AG20443 (cell line): ENCODE measurements at regions not wholly inside any gene's neighbourhood (a gene's known extent, or its start where the extent isn't known, plus 50 kb on each side); places are given as distances from the start of the nearest gene placed in this dataset.
"Not testable (repeated sequence)": the region's sequence is repeated elsewhere in the genome, so short reads cannot be mapped to it uniquely, and the experiment has no call there.

ENCODE experiments used
- DNase-seq: peaks from one replicate; pipeline ENCODE4 v3.0.0; 2012; ENCODE audit warnings: low spot score, mixed read lengths

DNA sequence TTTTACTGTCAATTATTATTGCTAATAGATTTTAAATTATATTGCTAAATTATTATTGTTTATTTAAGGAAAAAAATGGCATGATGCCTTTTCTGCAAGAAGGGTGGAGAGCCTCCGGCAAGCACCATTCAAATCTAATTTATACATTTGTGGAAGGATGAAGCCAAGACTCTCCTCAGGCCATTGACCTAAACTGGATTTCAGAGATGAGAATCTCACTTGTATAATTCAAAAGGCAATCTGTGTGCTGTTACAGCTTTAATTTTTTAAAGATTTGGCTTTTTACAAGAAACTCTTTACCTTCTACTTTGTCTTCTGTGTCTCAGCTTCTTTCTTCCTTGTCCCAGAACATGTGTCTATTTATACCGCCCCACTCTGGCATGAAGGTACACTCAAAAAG is 722.5 kb downstream of the ETS1 start:
- no peak for DNase-seq

DNA sequence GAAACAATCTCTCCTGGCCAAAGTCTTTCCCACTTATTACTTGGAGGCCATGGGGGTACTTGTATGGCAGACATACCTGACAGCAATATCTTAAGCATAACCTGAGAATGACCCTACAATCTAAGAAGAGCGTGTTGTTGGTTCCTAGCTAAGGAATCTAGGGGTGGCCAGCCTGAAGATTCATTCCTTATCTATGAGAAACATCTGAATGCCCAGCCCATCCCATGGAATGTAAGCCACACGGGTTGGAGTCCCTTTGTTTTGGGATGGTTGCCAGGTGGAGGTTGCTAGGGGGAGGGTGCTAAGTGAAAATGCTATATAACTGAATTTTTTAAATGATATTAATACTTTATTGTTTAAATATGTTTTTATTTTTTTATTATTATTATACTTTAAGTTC is 725.0 kb downstream of the ETS1 start:
- DNase-seq, result no peak

DNA sequence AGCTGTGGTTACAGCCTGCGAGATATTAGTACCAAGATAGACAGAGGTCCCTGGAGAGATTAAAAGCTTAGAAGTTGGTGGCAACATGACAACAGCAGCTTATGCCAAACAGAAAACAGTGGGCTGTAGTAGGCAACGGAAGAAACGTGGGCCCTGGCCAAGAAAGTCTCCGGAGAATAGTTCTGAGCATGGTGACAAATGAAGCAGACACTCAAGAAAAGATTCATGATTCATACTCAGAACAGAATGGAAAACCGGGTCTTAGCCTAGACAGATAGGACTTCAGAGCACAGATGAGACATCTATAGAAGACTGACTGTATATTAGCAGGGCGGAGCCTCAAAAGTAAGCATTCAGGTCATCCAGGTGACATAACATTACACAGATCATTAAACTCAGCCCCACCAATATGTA is 727.4 kb downstream of the ETS1 start:
- peak; percentile 34 for DNase-seq

GRCh38 chr11:127844876-127845275 is 742.5 kb downstream of the ETS1 start:
- no peak for DNase-seq

DNA sequence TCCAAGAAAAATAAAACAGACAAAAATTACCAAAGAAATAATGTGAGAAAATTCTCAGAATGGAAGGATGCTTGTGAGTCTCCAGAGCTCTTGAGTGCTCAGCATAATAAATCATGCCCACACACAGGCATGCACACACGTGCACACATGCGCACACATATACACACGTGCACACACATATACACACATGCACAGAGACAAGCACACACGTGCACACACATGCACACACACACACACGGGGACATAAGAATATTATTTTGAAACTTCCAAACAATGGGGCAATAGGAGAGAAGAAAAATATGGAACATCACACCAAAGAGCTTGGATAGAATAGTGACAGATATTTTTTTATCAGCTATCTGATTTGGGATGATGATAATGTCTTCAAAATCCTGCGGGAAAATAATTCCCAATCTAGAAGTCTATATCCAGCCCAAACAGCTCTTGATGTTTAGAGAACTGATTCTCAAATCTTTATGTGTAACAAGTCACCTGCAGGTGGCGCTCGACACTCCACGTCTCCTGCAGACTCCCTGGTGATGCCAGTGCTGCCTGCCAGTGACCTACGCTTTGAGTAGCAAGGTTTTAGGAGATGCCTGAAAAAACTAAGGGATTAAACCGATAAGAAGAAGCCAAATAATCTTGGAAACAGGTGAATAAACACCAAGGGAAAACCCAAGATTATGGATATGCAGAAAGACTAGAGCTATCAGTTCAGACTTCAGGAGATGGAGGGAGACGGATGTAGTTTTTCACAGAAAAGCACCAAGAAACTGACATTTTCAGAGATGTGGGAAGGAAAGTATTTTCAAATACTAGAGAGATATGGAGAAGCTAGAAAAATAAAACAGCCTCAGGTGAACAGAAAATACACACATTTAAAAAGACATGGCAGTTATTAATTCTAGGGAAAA is 743.6 kb downstream of the ETS1 start:
- DNase-seq, result peak; percentile 83

- no peak for DNase-seq
Measured at GRCh38 chr11:127825183-127825582, 762.2 kb downstream of the ETS1 start.

GRCh38 chr11:127818625-127819024 is 768.7 kb downstream of the ETS1 start:
- no peak for DNase-seq

GRCh38 chr11:127816962-127817361 is 770.4 kb downstream of the ETS1 start:
- DNase-seq, result no peak

DNA sequence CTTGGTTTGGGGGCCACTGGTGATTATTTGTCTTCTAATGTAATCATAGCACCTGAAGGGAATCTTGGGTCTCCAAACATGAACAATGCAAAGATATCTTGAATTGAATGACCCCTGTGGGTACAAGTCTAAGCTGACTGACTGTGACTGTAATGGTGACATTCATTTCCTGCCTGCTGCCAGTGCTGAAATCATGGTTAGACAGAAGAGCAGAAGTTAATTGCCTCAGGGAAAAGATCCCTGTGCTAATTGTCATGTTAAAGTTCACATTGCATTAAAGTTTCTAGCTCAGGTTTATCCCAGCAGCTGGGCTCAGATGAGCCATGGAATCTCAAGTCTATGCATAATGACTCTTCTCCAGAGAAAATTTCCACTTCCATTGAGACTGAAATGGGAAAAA is 772.0 kb downstream of the ETS1 start:
- no peak for DNase-seq

DNA sequence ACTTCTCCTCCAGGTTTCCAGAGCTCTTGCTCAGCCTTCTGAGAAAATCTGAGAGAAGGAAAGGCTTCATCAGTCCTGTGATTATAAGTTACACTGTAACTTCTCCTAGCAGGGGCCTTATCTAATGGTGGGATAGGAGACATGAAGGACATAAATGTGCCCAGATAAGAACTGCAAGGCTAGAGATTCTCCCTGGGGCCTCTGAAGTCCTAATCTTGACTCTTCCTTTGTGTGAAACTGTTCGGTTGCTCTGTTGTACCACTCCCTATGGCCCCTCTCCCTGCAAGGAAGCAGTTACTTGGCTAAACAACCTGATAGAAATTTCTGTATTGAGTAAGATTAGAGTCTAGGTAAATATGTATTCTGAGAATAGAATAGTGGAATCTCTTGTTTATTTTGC is 780.9 kb downstream of the ETS1 start:
- DNase-seq, result no peak

DNA sequence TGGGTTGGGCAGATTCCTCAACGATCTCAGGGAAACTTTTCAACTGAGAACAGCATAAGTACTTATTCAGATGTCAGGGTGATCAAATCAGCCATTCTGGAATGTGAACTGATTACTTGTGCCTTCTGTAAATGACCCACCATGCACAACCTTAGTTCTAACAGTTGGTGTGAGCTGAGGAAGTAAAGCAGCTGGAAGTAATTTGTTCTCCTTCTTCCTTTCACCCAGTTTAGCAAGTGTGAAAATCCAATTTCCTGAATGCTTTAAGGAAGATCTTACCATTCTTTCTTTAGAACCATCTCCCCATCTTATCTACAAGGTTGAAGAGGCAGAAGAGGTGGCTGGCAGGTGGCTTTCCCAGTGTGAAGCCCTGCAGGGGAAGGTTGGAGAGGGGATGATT is 781.6 kb downstream of the ETS1 start:
- no peak for DNase-seq

DNA sequence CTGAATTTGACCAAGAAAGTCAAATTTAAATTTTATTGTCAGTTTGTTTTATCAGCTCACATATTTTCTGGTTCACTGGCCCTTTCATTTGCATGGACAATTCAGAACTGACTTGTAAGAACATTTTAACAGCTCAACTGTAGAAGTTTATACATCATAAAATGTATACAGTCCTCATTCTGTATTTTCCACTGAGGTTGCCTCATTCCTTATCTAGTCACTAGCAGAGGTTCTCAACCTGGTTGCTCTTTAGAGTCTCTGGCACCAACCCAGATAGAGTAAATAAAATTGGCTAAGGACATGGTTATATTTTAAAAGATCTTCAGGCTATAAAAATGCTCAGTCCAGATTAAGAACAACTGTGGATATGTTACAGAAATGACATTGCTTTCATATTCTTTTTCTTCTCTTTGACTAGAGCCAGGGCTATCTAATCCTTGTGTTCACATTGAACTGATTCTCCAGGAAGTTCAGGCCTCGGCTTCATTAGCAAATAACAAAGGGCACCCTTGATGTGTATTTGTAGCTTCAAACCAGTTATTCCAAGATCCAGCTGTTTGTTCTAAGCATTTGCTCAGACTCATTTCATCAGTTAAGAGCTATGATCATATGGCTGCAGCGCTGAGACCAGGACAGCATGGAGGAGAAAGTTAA is 782.5 kb downstream of the ETS1 start:
- DNase-seq, result no peak

DNA sequence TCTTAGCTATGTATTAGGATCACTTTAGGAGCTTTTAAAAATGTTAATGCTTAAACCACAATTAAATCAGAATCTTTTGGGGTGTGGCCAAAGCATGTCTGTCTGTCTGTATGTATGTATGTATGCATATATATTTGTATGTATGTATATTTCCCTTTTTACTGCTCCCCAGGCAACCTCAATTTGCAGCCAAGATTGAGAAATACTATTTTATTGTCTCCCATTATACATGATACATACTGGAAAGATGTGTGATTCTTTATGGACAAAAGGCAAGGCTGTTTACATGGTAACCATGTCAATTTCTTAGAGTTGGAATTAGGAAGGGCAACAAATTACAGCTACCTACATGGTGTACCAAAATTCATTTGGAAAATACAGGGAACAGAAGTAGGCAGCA is 783.6 kb downstream of the ETS1 start:
- DNase-seq, result no peak

GRCh38 chr11:127800989-127801688 is 786.2 kb downstream of the ETS1 start:
- DNase-seq, result no peak

DNA sequence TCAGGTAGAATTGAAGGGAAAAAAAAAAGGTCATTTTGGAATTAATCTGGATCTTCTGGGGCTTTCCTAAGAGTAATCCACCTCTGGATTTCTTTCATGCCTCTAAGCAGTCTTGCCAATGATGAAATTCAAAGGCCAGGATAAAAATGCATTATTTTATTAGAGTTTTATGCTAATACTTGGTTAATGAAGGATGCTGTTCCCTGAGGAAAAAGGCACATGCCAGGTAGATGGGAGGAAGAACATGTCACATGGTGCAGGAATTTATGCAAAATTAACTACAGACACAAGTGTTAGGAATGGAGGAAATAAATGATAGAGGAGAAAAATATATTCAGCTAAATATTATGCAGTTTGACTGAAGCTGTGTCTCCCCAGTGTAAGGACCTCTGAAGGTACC is 792.0 kb downstream of the ETS1 start:
- no peak for DNase-seq

DNA sequence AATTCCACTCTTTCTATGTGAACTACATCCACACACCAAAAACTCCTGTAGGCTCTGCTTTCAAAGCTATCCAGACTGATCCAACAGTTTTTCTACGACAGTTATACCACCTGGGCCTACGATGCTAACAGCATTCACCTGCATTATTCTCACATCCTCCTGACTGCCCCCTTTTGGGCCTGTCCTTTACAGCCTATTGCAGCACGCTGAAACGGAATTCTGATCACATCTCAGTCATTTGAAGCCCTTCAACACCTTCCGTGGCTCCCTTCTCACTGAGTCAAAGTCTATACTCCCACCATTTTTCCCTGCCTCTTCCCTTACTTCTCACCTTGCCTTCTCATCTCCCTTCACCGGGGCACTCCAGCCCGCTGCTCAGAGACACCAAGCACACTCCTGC is 791.3 kb upstream of the KIRREL3 start:
- DNase-seq, result no peak

DNA sequence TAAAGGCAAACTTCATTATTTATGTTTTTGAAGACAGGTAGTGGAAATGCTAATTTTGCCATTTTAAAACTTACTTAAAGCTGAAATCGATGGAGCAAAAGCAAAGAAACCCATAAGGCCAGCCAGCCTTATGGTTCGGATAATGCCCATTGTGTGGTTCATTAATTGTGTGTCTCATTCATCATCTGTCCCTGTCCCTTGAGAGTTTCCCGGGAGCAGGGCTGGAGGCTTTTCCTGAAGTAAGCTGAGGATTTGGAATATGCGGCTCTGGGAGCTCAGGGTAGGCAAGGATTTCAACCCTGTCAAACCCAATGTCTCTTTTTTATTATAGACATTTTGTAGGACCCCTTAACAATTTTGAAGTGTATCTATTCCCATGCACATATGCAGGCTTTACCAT is 790.0 kb upstream of the KIRREL3 start:
- DNase-seq, result no peak

DNA sequence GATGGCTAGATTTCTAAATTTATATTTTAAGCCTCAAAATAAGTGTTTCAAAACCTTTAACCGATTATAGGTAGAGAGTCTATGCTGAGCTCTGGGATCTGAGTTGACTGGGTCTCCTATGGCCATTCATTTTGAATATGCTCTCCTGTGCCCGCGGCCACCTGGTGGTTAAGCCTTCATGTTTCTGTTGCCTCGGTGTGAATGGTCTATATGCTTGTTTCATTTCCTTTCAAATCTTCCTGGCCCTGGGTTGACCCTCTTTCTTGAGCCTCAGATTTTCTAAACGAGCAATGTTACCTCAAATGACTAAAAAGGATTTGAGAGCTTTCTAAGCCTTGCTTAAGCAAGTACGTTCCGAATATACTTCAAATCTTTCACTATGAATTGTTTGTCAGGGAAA is 789.4 kb upstream of the KIRREL3 start:
- no peak for DNase-seq

DNA sequence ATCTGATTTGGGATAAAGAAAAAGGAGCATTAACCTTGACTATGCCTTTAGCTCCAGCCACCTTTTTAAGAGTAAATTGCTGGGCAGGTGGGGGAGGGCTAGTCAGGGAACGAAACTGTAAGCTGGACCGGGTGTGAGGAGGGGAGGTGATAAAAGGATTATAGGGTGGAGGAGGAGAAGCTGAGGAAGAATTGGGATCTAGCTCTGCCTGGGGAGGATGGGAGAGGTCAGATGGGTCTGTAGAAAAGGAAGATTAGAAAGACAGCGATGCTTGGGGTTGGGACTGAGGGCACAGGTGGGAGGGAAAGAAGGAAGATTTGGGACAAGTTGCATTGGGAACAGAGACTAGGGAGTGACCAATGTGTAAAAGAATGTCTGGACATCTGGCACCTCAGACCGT is 772.4 kb upstream of the KIRREL3 start:
- DNase-seq, result not testable (repeated sequence)

DNA sequence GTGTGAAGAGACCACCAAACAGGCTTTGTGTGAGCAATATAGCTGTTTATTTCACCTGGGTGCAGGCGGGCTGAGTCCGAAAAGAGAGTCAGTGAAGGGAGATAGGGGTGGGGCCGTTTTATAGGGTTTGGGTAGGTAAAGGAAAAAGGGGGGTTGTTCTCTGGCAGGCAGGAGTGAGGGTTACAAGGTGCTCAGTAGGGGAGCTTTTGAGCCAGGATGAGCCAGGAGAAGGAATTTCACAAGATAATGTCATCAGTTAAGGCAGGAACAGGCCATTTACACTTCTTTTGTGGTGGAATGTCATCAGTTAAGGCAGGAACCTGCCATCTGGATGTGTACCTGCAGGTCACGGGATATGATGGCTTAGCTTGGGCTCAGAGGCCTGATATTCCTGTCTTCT is 768.4 kb upstream of the KIRREL3 start:
- not testable (repeated sequence) for DNase-seq

- DNase-seq, result no peak
Measured at GRCh38 chr11:127766734-127767133, 766.2 kb upstream of the KIRREL3 start.

DNA sequence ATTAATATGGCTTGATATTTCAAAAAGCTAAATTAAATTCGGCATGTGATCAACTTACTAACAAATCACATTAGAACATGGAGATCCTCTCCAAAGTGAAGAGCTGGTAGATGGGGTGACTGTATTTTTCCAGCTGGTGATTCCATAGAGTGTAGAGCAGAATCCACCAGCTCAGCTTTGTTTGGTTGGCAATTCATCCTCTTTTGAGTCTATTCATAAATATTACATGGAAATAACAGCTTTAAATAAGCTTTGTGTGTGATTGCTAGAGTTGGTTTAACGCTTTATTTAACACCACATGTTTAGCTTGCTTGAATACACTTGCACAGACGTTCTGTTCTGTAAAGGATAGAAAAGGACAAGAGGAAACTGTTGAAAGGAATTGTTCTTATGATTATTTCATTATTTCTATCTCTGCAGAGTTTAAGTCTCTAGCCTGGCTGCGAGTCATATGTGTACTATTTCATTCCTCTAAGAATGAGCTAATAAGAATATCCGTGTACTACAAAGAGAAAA is 738.3 kb upstream of the KIRREL3 start:
- DNase-seq, result no peak

GRCh38 chr11:127737499-127737898 is 736.9 kb upstream of the KIRREL3 start:
- no peak for DNase-seq
